ENCODE measurements at regions not wholly inside any gene's neighbourhood (a gene's known extent, or its start where the extent isn't known, plus 50 kb on each side); places are given as distances from the start of the nearest gene placed in this dataset.

DNA sequence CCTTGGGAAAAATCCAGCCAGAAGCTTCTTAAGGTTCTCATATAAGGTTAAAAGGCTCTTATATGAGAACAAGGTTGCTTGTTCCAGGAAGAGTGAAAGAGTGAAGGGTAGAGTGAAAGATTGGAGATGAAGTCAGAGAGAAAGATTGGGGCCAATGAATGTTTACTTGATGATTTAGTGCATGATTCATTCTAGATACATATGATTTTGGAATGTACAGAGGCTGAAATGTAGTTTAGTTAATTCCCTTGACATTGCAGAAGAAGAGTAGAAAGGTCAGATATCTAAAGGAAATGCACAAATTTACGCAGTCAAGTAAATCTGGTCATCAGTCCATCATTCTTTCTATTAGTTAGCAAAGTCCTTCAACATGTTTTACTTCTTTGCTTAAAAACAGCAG, 619.8 kb upstream of the ZNF717 start:
- no peak overlapping the region for H3K4me3 ChIP-seq (replicated peaks; ENCODE audit: low read depth, low read length)
- peak; percentile 1 for DNase-seq (ENCODE audit: low read depth)
- TF ChIP-seq, protein P1, sequence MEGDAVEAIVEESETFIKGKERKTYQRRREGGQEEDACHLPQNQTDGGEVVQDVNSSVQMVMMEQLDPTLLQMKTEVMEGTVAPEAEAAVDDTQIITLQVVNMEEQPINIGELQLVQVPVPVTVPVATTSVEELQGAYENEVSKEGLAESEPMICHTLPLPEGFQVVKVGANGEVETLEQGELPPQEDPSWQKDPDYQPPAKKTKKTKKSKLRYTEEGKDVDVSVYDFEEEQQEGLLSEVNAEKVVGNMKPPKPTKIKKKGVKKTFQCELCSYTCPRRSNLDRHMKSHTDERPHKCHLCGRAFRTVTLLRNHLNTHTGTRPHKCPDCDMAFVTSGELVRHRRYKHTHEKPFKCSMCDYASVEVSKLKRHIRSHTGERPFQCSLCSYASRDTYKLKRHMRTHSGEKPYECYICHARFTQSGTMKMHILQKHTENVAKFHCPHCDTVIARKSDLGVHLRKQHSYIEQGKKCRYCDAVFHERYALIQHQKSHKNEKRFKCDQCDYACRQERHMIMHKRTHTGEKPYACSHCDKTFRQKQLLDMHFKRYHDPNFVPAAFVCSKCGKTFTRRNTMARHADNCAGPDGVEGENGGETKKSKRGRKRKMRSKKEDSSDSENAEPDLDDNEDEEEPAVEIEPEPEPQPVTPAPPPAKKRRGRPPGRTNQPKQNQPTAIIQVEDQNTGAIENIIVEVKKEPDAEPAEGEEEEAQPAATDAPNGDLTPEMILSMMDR (IDR thresholded peaks at IDR 0.05; ENCODE audit: low read length, missing control alignments) = no peak

DNA sequence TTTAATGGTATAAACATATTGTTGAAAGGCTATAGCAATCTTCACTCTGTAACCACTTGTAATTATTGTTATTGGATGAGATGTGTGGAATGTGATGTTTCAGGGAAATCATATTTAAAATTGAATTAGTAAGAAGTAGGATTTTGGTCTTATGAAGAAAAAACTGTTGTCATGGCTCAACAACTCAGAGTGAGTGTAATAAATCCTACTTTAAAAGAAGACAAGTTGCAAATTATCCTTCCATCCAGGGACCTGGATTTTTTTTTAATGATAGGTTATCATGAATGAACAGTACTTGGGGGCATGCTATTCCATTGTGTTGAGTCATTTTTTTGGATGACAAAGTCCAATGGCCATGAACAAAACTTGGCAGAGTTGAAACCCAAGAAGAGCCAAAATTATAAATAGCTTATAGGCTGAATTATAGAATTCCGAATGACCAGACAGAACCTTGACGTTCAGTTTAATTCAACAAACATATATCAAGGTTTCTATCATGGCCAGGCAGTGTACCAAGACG, 625.5 kb upstream of the ZNF717 start:
- TF ChIP-seq, protein P1 (IDR thresholded peaks at IDR 0.05; ENCODE audit: low read length, missing control alignments) = no peak
- peak; percentile 1 for DNase-seq (ENCODE audit: low read depth)
- no peak overlapping the region for H3K4me3 ChIP-seq (replicated peaks; ENCODE audit: low read depth, low read length)

- TF ChIP-seq, protein P1 (IDR thresholded peaks at IDR 0.05; ENCODE audit: low read length, missing control alignments) = no peak
- DNase-seq (ENCODE audit: low read depth) = no peak
- H3K4me3 ChIP-seq (replicated peaks; ENCODE audit: low read depth, low read length) = no peak overlapping the region
Measured at GRCh38 chr3:76415384-76415783, 624.5 kb upstream of the ROBO2 start.

DNA sequence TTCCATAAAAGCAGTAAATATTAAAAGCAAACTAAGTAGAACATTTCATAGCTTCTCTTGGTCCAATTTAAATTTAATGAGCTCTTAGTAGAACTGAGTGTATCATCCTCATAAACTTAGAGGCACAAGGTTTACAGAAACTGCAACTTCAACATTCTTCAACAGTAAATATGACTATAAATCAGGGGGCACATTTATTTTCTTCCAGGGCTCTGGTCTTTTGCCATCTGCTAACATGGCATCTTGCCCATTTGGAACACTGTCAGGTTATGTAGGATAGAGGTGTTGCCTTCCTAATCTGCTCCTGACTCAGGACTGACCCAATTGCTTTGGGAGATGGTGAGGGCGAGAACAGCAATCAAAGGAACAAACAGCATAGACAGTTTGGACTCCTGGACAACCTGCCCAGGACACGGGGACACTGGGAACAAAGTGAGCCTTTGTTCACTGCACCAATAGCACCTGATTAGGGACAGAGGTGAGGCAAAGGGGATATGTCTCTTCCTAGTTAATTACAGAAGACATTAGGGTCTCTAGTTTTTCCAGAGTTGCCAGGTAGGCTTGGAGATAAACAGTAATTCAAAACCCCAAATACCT, 610.2 kb upstream of the ROBO2 start:
- DNase-seq (ENCODE audit: low read depth) = no peak
- TF ChIP-seq, protein P1 (IDR thresholded peaks at IDR 0.05; ENCODE audit: low read length, missing control alignments) = no peak
- H3K4me3 ChIP-seq (replicated peaks; ENCODE audit: low read depth, low read length) = no peak overlapping the region

GRCh38 chr3:76432396-76432795, 607.5 kb upstream of the ROBO2 start:
- no peak overlapping the region for H3K4me3 ChIP-seq (replicated peaks; ENCODE audit: low read depth, low read length)
- DNase-seq (ENCODE audit: low read depth) = no peak
- TF ChIP-seq, protein P1 (IDR thresholded peaks at IDR 0.05; ENCODE audit: low read length, missing control alignments) = no peak

- TF ChIP-seq, protein P1 (IDR thresholded peaks at IDR 0.05; ENCODE audit: low read length, missing control alignments) = no peak
- DNase-seq (ENCODE audit: low read depth) = peak; percentile 1
- no peak overlapping the region for H3K4me3 ChIP-seq (replicated peaks; ENCODE audit: low read depth, low read length)
Measured at GRCh38 chr3:76436894-76437293, 603.0 kb upstream of the ROBO2 start.

GRCh38 chr3:76438971-76439370, 600.9 kb upstream of the ROBO2 start:
- TF ChIP-seq, protein P1 (IDR thresholded peaks at IDR 0.05; ENCODE audit: low read length, missing control alignments) = no peak
- DNase-seq (ENCODE audit: low read depth) = peak; percentile 6
- H3K4me3 ChIP-seq (replicated peaks; ENCODE audit: low read depth, low read length) = no peak overlapping the region
